HG03060 (cell line): ENCODE measurements at regions not wholly inside any gene's neighbourhood (a gene's known extent, or its start where the extent isn't known, plus 50 kb on each side); places are given as distances from the start of the nearest gene placed in this dataset.
"Not testable (repeated sequence)": the region's sequence is repeated elsewhere in the genome, so short reads cannot be mapped to it uniquely, and the experiment has no call there.

ENCODE experiments used
- ATAC-seq: cut with Tn5 transposase; IDR thresholded peaks from one replicate; pipeline ENCODE4 v1.9.1; 2021; ENCODE audit warnings: low read depth, moderate number of reproducible peaks; ENCODE audit not compliant: unreplicated experiment

DNA sequence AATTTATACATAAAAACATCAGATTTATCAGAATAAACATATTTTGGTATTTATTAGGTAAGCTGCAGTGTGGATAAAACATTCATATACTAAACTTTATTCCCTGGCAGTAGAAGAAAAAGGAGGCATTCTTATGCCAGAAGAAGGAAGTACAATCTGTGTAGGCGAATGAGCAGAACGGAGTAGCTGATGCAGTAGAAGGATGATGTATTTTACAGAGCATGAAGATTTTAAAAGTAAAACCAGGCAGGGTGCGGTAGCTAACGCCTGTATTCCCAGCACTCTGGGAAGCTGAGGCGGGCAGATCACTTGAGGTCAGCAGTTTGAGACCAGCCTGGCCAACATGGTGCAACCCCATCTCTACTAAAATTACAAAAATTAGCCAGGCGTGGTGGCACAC lies 294.9 kb upstream of the MKLN1 start:
- ATAC-seq: no peak

DNA sequence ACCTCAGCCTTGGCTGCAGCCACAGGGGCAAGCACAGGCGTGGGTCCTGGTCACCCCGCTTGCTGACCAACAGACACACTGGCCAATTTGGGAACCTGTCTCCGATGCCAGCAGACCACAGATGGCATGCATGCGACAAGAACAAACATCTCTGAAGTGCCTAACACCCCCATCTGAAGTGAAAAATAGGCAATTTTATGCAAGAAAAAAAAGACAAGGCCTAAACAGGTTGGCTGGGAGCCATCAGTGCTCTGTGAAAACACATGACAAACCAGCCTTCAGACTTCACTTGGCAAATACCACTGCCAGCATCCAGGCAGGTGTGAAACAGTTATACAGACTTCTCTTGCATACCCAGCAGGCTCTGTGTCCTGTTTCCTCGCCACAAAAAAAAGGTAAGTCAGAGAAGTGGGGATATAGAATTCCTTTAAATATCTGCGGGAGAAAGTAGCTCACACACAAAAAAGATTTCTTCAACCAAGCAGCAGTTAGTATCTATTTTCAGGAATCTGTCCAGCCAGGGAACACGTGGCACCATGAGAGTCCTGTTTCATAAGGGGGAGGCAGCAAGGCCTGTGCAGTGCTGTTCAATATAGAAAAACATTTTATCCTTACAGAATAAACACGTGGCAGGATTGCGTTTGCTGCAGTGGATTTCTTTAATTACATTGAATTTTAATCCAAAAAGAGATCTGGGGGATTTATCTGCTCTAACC lies 293.4 kb upstream of the MKLN1 start:
- no peak for ATAC-seq

DNA sequence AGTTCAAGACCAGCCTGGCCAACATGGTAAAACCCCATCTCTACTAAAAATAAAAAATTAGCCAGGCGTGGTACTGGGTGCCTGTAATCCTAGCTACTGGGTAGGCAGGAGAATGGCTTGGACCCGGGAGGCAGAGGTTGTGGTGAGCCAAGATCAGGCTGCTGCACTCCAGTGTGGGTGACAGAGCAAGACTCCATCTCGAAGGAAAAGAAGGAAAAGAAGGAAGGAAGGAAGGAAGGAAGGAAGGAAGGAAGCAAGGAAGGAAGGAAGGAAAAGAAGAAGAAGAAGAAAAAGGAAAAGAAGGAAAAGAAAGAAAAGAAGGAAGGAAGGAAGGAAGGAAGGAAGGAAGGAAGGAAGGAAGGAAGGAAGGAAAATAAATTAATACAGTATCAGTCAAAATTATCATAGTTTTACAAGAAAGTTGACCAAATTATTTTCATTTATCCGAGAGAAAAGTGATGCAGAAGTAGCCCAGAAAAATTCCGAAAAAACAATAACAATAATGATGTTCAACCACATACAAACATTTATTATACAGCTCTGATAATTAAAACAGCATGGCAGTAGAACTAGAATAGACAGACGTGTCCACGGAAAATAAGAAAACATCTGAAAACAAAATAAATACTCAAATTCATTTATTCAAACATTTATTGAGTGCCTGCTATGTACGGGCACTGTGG lies 292.4 kb upstream of the MKLN1 start:
- no peak for ATAC-seq

- ATAC-seq: no peak
Observed at GRCh38 chr7:131038153-131038552, 289.5 kb upstream of the MKLN1 start.

DNA sequence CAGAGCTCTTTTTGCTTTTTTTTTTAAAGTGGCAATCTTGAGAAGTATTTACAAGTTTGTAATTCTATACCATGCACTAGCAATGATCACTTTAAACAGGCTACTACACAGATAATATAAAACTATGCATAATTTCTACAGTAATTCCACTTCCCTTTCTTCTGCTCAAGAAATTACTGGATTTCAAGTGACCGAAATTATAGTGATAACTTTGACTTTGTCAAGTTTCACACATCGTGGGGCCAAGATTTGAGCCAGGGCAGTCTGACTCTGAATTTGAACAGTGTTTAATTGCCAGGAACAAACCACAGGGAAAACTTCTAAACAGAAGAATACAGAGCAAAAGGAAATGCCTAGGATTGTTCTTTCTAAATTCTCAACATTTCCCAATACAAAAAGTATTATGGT lies 288.3 kb upstream of the MKLN1 start:
- ATAC-seq: no peak

- ATAC-seq: no peak
Observed at GRCh38 chr7:131039836-131040235, 287.8 kb upstream of the MKLN1 start.

- ATAC-seq: no peak
Observed at GRCh38 chr7:131040467-131040932, 287.2 kb upstream of the MKLN1 start.

DNA sequence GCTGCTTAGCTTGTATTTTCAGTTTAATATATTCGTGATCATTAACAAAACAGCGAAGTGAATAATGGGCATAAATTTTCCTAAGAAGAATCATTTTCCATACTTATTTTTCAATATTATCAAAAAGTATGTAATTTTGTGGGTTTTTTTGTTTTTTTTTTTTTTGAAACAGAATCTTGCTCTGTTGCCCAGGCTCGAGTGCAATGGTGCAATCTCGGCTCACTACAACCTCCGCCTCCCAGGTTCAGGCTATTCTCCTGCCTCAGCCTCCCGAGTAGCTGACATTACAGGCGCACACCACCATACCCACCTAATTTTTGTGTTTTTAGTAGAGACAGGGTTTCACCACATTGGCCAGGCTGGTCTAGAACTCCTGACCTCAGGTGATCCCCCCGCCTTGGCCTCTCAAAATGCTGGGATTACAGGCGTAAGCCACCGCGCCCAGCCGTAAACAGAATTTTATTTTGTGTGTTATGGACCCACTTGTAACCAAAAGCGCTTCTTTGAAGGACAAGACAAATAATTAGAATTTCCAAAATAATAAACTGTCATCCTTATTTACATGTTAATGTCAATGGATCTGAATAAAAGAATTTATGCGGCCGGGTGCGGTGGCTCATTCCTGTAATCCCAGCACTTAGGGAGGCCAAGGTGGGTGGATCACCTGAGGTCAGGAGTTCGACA lies 286.5 kb upstream of the MKLN1 start:
- ATAC-seq: not testable (repeated sequence)

DNA sequence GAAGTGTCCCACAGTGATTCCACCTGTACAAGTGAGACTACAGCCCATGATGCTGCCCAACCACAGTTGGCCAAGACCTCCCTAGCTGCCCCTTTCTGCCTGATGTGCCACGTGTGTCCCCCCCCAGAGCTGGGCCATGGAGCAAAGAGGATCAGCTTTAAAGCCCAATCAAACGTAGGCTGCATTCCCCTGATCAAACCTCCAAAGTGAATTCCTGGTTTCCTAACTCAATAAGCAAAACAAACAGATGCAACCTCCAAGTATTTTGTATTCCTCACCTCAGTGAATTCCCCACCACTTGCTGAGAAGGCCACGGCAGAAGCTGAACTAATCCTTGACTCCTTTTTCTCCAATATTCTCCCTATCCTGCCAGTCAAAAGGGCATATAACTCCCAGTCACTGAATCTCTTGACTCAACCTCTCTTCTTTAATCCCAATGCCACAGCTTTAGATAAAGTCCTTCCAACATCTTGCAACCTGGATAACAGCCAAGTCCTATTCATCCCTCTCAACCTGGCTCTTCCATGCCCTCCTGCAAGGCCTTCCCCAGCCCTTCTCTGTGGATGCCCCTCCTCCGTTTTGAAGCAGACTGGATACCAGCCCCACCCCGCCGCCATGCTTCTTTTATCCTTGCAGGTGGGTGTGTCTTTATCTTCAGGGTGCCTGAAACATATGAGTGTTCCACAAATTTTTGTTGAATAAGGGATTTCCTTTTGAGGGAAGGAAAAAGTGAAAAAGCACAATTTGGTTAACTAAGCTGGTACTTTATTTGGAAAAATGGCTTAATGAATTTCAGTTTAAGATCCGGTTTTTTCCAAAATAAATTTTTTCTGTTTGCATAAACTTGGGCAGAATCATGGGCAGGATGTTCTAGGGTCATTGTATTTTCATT lies 285.2 kb upstream of the MKLN1 start:
- ATAC-seq: no peak

DNA sequence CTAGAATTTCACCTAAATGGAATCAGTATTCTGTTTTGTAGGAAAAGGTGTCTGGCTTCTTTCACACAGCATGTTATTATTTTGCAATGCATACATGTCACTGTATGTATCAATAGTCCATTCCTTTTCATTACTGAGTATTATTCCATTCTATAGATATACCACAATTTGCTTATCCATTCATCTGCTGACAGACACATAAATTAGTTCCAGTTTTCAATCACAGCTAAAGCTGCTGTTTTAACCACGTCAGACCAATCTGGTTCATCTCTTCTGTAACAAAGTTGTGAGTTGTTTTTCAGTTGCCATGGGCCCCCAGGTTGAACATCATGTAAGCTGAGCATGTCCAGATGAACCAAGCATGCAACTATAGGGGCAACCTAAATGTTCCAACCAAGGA lies 282.1 kb upstream of the MKLN1 start:
- no peak for ATAC-seq

DNA sequence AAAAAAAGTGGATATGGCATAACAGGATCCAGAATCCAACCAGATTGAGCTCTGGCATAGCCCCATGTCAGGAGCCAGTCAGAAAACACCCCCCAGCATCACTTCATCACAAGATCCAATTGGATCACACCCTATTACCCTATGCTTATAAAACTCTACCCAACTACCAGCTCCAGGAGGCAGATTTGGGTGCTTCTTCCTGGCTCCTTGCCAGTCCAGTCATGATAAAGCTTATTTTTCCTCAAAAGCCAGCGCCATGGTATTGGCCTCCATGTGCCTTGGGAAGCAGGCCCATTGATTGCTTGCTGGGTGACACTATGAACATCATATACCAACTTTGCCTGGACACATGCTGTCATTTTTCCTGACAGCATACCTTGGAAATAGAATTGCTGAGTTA lies 281.4 kb upstream of the MKLN1 start:
- ATAC-seq: no peak

DNA sequence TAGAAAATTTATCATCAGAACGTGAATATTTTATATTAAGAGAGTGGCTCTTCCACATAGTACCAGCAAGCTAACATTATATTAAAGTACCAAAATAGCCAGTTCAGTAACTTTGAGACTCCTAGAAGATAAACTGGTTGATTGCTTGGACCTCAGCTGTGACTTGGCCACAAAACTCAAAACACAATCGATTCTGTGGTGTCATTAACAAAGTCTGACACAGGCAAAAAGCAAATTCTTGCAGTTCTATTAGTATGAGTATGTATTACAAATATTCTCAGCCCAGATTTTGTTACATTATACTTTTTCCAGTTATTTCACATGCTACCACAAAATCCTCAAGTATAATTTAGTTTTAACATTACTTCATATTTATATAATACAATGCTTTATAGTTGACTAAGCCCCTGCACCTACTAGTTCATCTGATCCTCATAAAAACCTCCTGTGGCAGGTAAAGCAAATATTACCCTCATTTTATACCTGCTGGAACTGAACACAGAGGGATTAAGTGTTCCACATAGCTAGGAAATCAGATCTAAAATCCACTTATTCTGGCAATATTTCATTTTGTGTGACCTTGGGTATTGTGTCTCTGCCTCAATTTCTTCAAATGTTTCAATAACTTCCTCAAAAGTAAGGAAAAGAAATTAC lies 279.9 kb upstream of the MKLN1 start:
- no peak for ATAC-seq

- no peak for ATAC-seq
Observed at GRCh38 chr7:131051304-131051703, 276.4 kb upstream of the MKLN1 start.

DNA sequence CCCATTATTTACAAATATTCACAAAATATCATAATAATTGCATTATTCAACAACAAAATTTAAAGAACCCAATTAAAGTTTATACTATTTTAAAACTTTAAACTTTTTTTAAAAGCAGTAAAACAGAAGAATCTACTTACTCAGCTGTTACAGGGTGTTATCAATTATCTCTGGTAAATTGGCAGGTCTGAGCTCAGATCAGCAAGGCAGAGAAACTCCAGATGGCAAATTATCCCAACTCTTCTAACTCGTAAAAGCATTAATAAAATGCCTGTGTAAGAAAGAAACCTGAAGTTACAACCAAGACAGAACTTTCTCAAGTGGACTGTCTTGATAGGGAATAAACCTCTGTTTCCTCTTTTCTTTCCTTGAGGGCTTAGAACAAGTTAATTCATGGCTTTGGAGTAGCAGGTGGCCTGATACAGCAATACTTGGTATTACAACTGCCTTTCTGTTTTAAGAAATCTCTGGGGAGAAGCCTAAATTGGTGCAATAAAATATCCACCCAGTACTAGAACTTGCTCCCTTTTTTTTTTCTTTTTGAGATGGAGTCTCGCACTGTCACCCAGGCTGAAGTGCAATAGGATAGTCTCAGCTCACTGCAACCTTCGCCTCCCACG lies 275.3 kb upstream of the MKLN1 start:
- no peak for ATAC-seq

GRCh38 chr7:131056007-131056406 lies 271.7 kb upstream of the MKLN1 start:
- ATAC-seq: no peak

DNA sequence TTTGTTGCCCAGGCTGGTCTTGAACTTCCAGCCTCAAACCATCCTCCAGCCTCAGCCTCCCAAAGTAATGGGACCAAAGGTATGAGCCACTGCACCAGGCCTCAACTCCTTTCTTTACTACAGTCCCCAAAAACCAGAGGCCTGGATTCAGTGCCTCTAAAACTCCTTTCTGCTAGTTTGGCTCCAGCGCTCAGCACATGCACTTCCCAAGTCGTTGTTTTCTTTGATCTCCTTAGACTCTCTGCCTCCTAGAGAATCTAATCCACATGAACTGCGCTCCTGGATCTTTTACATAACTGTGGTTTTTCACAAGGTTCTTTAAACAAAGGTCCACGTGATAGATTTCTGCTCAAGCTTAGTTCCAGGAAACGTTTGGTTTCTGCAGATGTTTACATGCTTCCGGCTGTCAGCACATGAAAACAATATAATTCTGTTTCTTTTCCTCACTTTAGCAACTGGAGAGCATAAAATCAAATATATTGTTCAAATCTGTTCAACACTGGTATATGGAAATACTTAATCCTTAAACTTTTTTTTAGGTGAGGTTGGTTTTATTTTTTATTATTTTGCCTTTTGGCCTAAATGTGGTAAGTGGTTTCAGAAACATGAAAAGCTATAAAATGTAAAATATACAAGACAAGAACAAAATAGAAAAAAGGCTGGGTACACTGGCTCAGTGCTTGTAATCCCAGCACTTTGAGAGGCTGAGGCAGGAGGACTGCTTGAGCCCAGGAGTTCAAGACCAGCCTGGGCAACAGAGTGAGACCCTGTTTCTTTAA lies 270.5 kb upstream of the MKLN1 start:
- ATAC-seq: no peak

DNA sequence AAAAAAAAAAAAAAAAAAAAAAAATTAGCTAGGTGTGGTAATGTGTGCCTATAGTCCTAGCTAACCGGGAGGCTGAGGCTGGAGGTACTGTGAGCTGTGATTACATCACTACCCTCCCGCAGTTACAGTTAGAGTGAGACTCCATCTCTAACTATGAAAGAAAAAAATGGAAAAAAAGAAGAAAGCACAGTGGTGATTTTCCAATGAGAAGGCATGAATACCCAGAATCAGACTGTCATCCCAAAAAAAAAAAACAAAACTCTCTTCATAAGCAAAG lies 269.9 kb upstream of the MKLN1 start:
- ATAC-seq: no peak

- not testable (repeated sequence) for ATAC-seq
Observed at GRCh38 chr7:131058561-131059288, 269.0 kb upstream of the MKLN1 start.

GRCh38 chr7:131059401-131059800 lies 268.3 kb upstream of the MKLN1 start:
- ATAC-seq: not testable (repeated sequence)
